NB4 (cell line): ENCODE measurements at regions not wholly inside any gene's neighbourhood (a gene's known extent, or its start where the extent isn't known, plus 50 kb on each side); places are given as distances from the start of the nearest gene placed in this dataset.

Source experiments
- DNase-seq: peaks from one replicate; pipeline ENCODE4 v3.0.0; 2010; ENCODE audit warnings: low read depth
- H3K4me3 ChIP-seq: one replicate; pipeline ENCODE4 v1.5.1; 2011; ENCODE audit warnings: mild to moderate bottlenecking, low read depth, low read length, moderate library complexity
- CTCF ChIP-seq: IDR thresholded peaks from one replicate; pipeline ENCODE4 v1.5.1; 2012; ENCODE audit warnings: low read depth, low read length
- MAX ChIP-seq: IDR thresholded peaks from 2 replicates; pipeline ENCODE4 v1.6.1; 2011; ENCODE audit warnings: low read depth, low read length
- MYC ChIP-seq: IDR thresholded peaks from 2 replicates; pipeline ENCODE4 v1.6.1; 2011; ENCODE audit warnings: low read depth, low read length
- POLR2A ChIP-seq: IDR thresholded peaks from 2 replicates; pipeline ENCODE4 v1.6.1; 2011; ENCODE audit warnings: mild to moderate bottlenecking; ENCODE audit not compliant: insufficient read length; ENCODE audit errors: extremely low read depth

GRCh38 chr12:111027431-111027830, 107.1 kb upstream of the MYL2 start:
- H3K4me3 ChIP-seq = no peak overlapping the region
- DNase-seq = no peak
- TF ChIP-seq CTCF (no peak), MYC (no peak), MAX (no peak), POLR2A (no peak)

GRCh38 chr12:111025792-111026430, 105.5 kb upstream of the MYL2 start:
- TF ChIP-seq MAX (no peak), MYC (no peak), CTCF (no peak), POLR2A (no peak)
- DNase-seq = no peak
- no peak overlapping the region for H3K4me3 ChIP-seq

DNA sequence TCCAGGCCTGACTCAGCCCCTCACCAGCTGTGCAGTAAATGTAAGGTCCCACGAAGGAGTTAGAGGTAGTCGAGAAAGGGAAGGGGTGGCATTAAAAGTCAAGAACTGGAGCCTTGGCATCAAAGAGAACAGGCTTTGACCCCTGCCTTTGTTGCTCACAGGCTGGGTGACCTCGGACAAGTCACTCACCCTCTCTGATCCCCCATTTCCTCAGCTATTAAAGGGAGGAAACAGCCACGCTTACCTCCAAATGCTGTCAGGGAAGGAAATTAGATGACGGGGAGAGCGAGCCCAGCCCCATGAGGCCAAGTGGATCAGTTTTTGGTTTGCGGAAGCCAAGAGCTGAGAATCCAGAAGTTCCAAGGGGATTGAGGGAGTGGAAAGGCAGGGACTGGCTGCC, 104.9 kb upstream of the MYL2 start:
- DNase-seq = no peak
- no peak for TF ChIP-seq MAX
- no peak for TF ChIP-seq POLR2A
- no peak for TF ChIP-seq MYC
- TF ChIP-seq CTCF = no peak
- H3K4me3 ChIP-seq = no peak overlapping the region

GRCh38 chr12:111024205-111024801, 103.9 kb upstream of the MYL2 start:
- TF ChIP-seq POLR2A (no peak), CTCF (peak; percentile 88), MYC (0 out of 2 replicates have a peak, but pooled peaks have one; percentile 23)
- peak; percentile 67 for DNase-seq

DNA sequence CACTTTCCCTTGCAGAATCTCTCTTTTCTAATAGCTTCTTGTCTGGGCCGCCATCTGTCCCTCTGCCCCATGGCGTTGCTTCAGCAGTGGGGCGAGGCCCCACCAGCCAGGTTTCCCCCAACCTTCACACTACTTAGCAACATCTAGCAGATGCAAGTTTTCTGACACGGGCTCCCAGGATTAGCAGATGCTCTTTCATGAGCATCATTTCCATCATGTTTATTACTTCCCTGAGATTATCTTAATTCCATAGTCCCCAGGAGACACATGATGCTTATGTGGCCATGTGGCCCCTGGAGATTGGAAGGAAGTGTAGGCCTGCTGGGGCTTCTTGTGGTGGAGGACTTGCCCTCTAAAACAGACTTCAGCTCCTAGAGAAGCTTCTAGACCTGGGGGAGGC, 102.0 kb upstream of the MYL2 start:
- no peak for DNase-seq
- TF ChIP-seq MYC (no peak), CTCF (no peak), POLR2A (no peak), MAX (no peak)
- H3K4me3 ChIP-seq = no peak overlapping the region

More at GRCh38 chr12:111024205-111024801, 103.9 kb upstream of the MYL2 start:
- no peak overlapping the region for H3K4me3 ChIP-seq
